ENCODE measurements at regions not wholly inside any gene's neighbourhood (a gene's known extent, or its start where the extent isn't known, plus 50 kb on each side); places are given as distances from the start of the nearest gene placed in this dataset.
"Not testable (repeated sequence)": the region's sequence is repeated elsewhere in the genome, so short reads cannot be mapped to it uniquely, and the experiment has no call there.

DNA sequence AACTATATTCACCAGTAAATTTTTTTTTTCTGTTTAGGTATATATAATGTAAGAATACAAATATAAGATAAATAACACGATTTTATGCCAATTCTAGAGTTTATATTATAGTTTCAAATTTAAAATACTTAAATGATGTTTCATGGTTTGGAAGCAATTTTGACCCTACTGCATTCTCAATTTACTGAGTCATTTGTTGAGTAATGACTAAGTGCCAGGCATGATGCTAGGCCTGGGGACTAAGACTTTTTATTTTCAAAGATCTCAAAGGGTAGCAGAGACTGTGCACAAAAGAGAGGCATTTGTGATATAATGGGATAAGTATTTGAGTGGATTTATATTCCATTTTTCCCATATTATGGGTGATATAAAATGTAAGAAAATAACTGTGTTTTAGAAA, 78.9 kb upstream of the SMIM30 start:
- intact Hi-C loops (cut with DNase I), result no loop called here
- Histone ChIP-seq H3K4me3 (no peak overlapping the region), H3K27ac (no peak overlapping the region), H3K4me1 (replicated peaks in 1 of 2) (no peaks in the 10 kb centered on the region), H3K9me3 (replicated peaks in 1 of 3) (no peaks in the 10 kb centered on the region), H3K36me3 (replicated peaks in 1 of 2) (no peaks in the 10 kb centered on the region), H3K27me3 (no peaks in the 10 kb centered on the region)
- 55 to 66% (median 61%) methylated on average over 1 of the region's 1 CpG for WGBS, 4 donors
- no peak for DNase-seq
- no peak for TF ChIP-seq POLR2A (IDR thresholded peaks at IDR 0.05)

DNA sequence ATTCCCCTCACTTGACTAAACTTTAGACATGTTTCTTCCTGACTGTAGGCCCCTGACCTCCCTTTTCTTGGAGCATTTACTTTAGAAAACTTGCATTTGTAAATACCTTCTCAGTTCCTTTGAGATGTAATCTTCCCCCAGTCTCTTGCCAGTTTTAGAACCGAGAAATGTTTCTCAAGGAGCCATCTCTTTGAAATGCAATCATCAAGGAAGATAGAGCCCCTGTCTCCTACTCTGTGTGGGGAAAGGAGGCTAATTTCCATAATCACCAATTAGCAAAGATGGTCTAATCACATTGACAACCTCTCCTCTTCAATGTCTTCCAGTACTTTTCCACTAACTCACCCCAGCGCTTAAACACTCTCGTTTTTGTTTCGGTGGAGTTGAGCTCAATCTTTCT, 70.0 kb upstream of the SMIM30 start:
- 63 to 74% (median 68%) methylated on average over 4 of the region's 4 CpGs for WGBS, 4 donors
- Histone ChIP-seq H3K4me1 (replicated peaks in 1 of 2) (no peaks in the 10 kb centered on the region), H3K4me3 (no peak overlapping the region), H3K36me3 (replicated peaks in 1 of 2) (no peaks in the 10 kb centered on the region), H3K27me3 (no peaks in the 10 kb centered on the region), H3K9me3 (replicated peaks in 1 of 3) (no peaks in the 10 kb centered on the region), H3K27ac (no peak overlapping the region)
- DNase-seq, result no peak
- TF ChIP-seq, protein P1, sequence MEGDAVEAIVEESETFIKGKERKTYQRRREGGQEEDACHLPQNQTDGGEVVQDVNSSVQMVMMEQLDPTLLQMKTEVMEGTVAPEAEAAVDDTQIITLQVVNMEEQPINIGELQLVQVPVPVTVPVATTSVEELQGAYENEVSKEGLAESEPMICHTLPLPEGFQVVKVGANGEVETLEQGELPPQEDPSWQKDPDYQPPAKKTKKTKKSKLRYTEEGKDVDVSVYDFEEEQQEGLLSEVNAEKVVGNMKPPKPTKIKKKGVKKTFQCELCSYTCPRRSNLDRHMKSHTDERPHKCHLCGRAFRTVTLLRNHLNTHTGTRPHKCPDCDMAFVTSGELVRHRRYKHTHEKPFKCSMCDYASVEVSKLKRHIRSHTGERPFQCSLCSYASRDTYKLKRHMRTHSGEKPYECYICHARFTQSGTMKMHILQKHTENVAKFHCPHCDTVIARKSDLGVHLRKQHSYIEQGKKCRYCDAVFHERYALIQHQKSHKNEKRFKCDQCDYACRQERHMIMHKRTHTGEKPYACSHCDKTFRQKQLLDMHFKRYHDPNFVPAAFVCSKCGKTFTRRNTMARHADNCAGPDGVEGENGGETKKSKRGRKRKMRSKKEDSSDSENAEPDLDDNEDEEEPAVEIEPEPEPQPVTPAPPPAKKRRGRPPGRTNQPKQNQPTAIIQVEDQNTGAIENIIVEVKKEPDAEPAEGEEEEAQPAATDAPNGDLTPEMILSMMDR (IDR thresholded peaks at IDR 0.05), result no peak
- TF ChIP-seq POLR2A (IDR thresholded peaks at IDR 0.05), result no peak
- intact Hi-C loops (cut with DNase I), result no loop called here

DNA sequence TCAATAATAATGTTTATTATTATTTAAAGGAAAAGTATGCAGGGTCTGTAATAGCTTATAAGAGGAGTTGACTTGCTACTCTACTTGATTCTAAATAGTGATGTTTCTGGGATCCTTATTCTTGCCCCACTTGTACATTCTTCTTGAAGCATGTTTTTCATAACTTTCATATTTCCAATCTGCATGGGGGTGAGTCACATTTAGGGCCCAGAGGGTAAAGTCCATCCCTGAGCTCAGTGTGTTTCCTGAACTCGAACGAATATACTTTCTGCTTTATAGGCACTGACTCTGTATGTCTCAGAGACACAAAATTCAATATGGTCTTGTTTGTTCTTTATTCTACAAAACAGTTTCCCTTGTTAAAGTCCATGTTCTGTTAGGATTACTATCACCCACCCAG, 61.0 kb upstream of the SMIM30 start:
- no peak for TF ChIP-seq POLR2A (IDR thresholded peaks at IDR 0.05)
- TF ChIP-seq, protein P1 (IDR thresholded peaks at IDR 0.05), result no peak
- Histone ChIP-seq H3K4me1 (replicated peaks in 1 of 2) (no peaks in the 10 kb centered on the region), H3K36me3 (replicated peaks in 1 of 2) (no peaks in the 10 kb centered on the region), H3K27ac (no peak overlapping the region), H3K27me3 (no peaks in the 10 kb centered on the region), H3K4me3 (no peak overlapping the region), H3K9me3 (replicated peaks in 1 of 3) (no peaks in the 10 kb centered on the region)
- WGBS, 4 donors, result 73 to 83% (median 79%) methylated on average over 2 of the region's 2 CpGs
- intact Hi-C loops (cut with DNase I), result no loop called here
- no peak for DNase-seq

DNA sequence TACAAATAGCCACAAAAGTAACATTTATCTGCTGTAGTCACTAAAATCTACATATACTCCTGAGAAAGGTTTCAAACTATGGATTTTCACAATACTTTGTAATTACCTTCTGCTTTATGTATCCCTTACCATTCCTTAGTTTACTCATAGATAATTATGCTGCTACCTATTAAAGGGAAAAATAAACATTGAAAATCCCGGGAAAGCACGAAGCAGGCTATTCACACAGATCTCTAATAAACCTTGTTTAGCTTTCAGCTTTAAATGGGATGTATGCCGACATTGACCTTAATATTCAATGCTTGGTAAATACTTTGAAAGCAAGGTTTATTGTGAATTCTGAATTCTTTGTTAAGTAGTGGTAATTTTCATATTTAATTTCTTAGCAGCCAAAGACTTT, 58.5 kb upstream of the SMIM30 start:
- Histone ChIP-seq H3K36me3 (replicated peaks in 1 of 2) (no peaks in the 10 kb centered on the region), H3K27me3 (no peaks in the 10 kb centered on the region), H3K27ac (no peak overlapping the region), H3K4me3 (no peak overlapping the region), H3K4me1 (replicated peaks in 1 of 2) (no peaks in the 10 kb centered on the region), H3K9me3 (replicated peaks in 1 of 3) (no peaks in the 10 kb centered on the region)
- TF ChIP-seq POLR2A (IDR thresholded peaks at IDR 0.05), result no peak
- TF ChIP-seq, protein P1 (IDR thresholded peaks at IDR 0.05), result no peak
- intact Hi-C loops (cut with DNase I), result no loop called here
- DNase-seq, result no peak
- WGBS, 4 donors, result 88 to 93% (median 91%) methylated on average over 3 of the region's 3 CpGs

DNA sequence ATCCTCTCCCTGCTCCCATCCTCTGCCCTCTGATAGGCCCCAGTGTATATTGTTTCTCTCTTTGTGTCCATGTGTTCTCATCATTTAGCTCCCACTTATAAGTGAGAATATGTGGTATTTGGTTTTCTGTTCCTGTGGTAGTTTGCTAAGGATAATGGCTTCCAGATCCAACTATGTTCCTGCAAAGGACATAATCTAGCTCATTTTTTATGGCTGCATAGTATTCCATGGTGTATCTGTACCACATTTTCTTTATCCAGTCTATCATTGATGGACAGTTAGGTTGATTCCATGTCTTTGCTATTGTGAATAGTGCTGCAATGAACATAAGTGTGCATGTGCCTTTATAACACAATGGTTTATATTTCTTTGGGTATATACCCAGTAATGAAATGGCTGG, 57.8 kb upstream of the SMIM30 start:
- H3K9me3 ChIP-seq (replicated peaks in 1 of 3); H3K4me1 ChIP-seq (replicated peaks in 1 of 2); intact Hi-C loops (cut with DNase I); H3K4me3 ChIP-seq; H3K36me3 ChIP-seq (replicated peaks in 1 of 2); H3K27me3 ChIP-seq; H3K27ac ChIP-seq; DNase-seq: not testable (repeated sequence)
